OCI-LY3 (cell line): ENCODE measurements at regions not wholly inside any gene's neighbourhood (a gene's known extent, or its start where the extent isn't known, plus 50 kb on each side); places are given as distances from the start of the nearest gene placed in this dataset.

Source experiments
- H2AFZ ChIP-seq: fragments of 200-600, 300-600 bp; shearing (Covaris generic); 2 replicates; pipeline ENCODE4 v1.6.0; 2014; ENCODE audit warnings: antibody characterized with exemption, low read depth, low read length
- H3K27ac ChIP-seq: fragments of 200-600, 300-600 bp; sonication (generic); 2 replicates; pipeline ENCODE4 v1.5.1; 2014; ENCODE audit warnings: mild to moderate bottlenecking, low read length, moderate library complexity, mixed read lengths
- H3K27me3 ChIP-seq: fragments of 200-600, 300-600 bp; sonication (generic); 2 replicates; pipeline ENCODE4 v1.6.1; 2014; ENCODE audit warnings: low read depth, low read length, mixed read lengths
- H3K36me3 ChIP-seq: fragments of 200-600, 300-600 bp; sonication (generic); replicated peaks from 2 replicates; pipeline ENCODE3; 2014; ENCODE audit warnings: low read depth, low read length, mixed read lengths
- H3K4me1 ChIP-seq: fragments of 300-600, 200-600 bp; sonication (generic); 2 replicates; pipeline ENCODE4 v1.6.1; 2014; ENCODE audit warnings: low read length, mixed read lengths
- H3K4me2 ChIP-seq: fragments of 200-600, 300-600 bp; sonication (generic); 2 replicates; pipeline ENCODE4 v1.6.1; 2014; ENCODE audit warnings: low read length, mixed read lengths
- H3K4me3 ChIP-seq: fragments of 300-600, 200-600 bp; sonication (generic); 2 replicates; pipeline ENCODE4 v1.5.1; 2014; ENCODE audit warnings: antibody characterized with exemption, mild to moderate bottlenecking, low read length, moderate library complexity
- H3K79me2 ChIP-seq: fragments of 300-600, 200-600 bp; shearing (Covaris generic); 2 replicates; pipeline ENCODE4 v1.6.1; 2014; ENCODE audit warnings: mild to moderate bottlenecking, low read length, mixed read lengths
- H3K9ac ChIP-seq: fragments of 300-600, 200-600 bp; shearing (Covaris generic); 2 replicates; pipeline ENCODE4 v1.6.0; 2014; ENCODE audit warnings: mild to moderate bottlenecking, low read length, moderate library complexity
- H3K9me3 ChIP-seq: fragments of 200-600, 300-600 bp; shearing (Covaris generic); 2 replicates; pipeline ENCODE4 v1.6.1; 2014; ENCODE audit warnings: low read length, mixed read lengths; ENCODE audit not compliant: insufficient read depth
- H4K20me1 ChIP-seq: fragments of 200-600, 300-600 bp; sonication (generic); 2 replicates; pipeline ENCODE4 v1.6.1; 2016; ENCODE audit warnings: low read length, mixed read lengths; ENCODE audit not compliant: insufficient read depth
- CTCF ChIP-seq: fragments of 200-600, 300-600 bp; sonication (generic); IDR thresholded peaks from 2 replicates; pipeline ENCODE4 v1.5.1; 2014; ENCODE audit warnings: antibody characterized with exemption, low read length, low read depth
- EZH2phosphoT487 ChIP-seq: fragments of 200-600 bp; shearing (Covaris generic); IDR thresholded peaks from 2 replicates; pipeline ENCODE4 v1.6.1; 2018; ENCODE audit warnings: antibody characterized with exemption, mixed run types, low read depth

GRCh38 chr2:161017780-161018470, 142.3 kb upstream of the TANK start:
- TF ChIP-seq EZH2phosphoT487 (no peak), CTCF (no peak)

GRCh38 chr2:161019311-161019710, 140.9 kb upstream of the TANK start:
- H3K36me3 ChIP-seq = no peaks in the 10 kb centered on the region
- H3K4me2 ChIP-seq = no peak overlapping the region
- no peak overlapping the region for H3K27ac ChIP-seq
- no peak overlapping the region for H2AFZ ChIP-seq
- no peaks in the 10 kb centered on the region for H4K20me1 ChIP-seq
- no peaks in the 10 kb centered on the region for H3K27me3 ChIP-seq
- TF ChIP-seq CTCF (no peak), EZH2phosphoT487 (no peak)
- no peak overlapping the region for H3K9ac ChIP-seq
- H3K9me3 ChIP-seq = no peaks in the 10 kb centered on the region
- no peak overlapping the region for H3K4me3 ChIP-seq
- H3K4me1 ChIP-seq = no peaks in the 10 kb centered on the region
- no peaks in the 10 kb centered on the region for H3K79me2 ChIP-seq

More at GRCh38 chr2:161017780-161018470, 142.3 kb upstream of the TANK start:
- Histone ChIP-seq H3K27me3 (no peaks in the 10 kb centered on the region), H3K27ac (no peak overlapping the region), H3K79me2 (no peaks in the 10 kb centered on the region), H3K36me3 (no peaks in the 10 kb centered on the region), H2AFZ (no peak overlapping the region), H3K4me2 (no peak overlapping the region), H3K9me3 (no peaks in the 10 kb centered on the region), H3K4me3 (no peak overlapping the region), H3K9ac (no peak overlapping the region), H4K20me1 (no peaks in the 10 kb centered on the region), H3K4me1 (no peaks in the 10 kb centered on the region)

- no peaks in the 10 kb centered on the region for H4K20me1 ChIP-seq
- no peaks in the 10 kb centered on the region for H3K79me2 ChIP-seq
- H3K27ac ChIP-seq = no peak overlapping the region
- no peaks in the 10 kb centered on the region for H3K36me3 ChIP-seq
- TF ChIP-seq CTCF (no peak), EZH2phosphoT487 (no peak)
- H3K4me1 ChIP-seq = no peaks in the 10 kb centered on the region
- no peaks in the 10 kb centered on the region for H3K27me3 ChIP-seq
- no peak overlapping the region for H3K4me2 ChIP-seq
- H2AFZ ChIP-seq = no peak overlapping the region
- no peak overlapping the region for H3K9ac ChIP-seq
- H3K9me3 ChIP-seq = no peaks in the 10 kb centered on the region
- no peak overlapping the region for H3K4me3 ChIP-seq
These were observed 139.8 kb upstream of the TANK start for GRCh38 chr2:161020437-161020836.

GRCh38 chr2:161028581-161028980, 131.6 kb upstream of the TANK start:
- H2AFZ ChIP-seq = no peak overlapping the region
- no peak overlapping the region for H3K9ac ChIP-seq
- TF ChIP-seq CTCF = no peak
- no peak for TF ChIP-seq EZH2phosphoT487
- H3K4me3 ChIP-seq = no peak overlapping the region
- no peak overlapping the region for H3K4me2 ChIP-seq
- H3K27me3 ChIP-seq = no peaks in the 10 kb centered on the region
- H4K20me1 ChIP-seq = no peaks in the 10 kb centered on the region
- peaks cover 9% of the 10 kb centered on the region for H3K4me1 ChIP-seq
- no peak overlapping the region for H3K27ac ChIP-seq
- no peaks in the 10 kb centered on the region for H3K9me3 ChIP-seq
- no peaks in the 10 kb centered on the region for H3K79me2 ChIP-seq
- no peaks in the 10 kb centered on the region for H3K36me3 ChIP-seq
